ENCODE measurements at regions not wholly inside any gene's neighbourhood (a gene's known extent, or its start where the extent isn't known, plus 50 kb on each side); places are given as distances from the start of the nearest gene placed in this dataset.

DNA sequence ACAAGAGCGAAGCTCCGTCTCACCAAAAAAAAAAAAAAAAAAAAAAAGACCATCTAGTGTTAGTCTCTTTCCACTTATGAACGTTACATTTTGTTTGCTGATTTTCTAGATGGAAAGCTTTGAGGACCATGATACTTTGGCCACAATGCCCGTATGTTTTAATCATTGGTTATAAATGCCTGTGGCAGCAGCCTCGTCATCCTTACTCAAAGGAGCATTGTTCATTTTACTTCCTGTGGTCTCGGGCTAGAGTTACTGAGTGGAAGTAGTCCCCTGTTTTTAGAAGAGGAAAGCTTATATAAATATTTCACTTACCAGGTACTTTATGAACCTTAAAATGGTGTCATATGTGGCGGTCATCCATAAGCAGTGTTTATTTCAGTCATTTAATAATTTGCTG lies 359.9 kb downstream of the AEBP2 start:
- H3K4me2 ChIP-seq (ENCODE audit: low read depth, low read length): no peak overlapping the region
- H4K5ac ChIP-seq (ENCODE audit: low read depth, low read length): no peak overlapping the region
- no peak overlapping the region for H2BK20ac ChIP-seq (ENCODE audit: low read depth, low read length)
- WGBS, 2 experiments (ENCODE audit: extremely low coverage in 2 of 2, insufficient read length in 1 of 2): no CpG with 5 or more reads among the region's 7 CpGs
- H4K8ac ChIP-seq (ENCODE audit: low read depth in 2 of 2, low read length in 2 of 2): no peak overlapping the region
- no peaks in the 10 kb centered on the region for H3K27me3 ChIP-seq (ENCODE audit: control insufficient read depth, insufficient read depth, low read length)
- intact Hi-C loops (cut with micrococcal nuclease) (no loop called here), dilution Hi-C loops (cut with HindIII; ENCODE audit: low sequenced_read_pairs, unreplicated experiment) (no loop called here), in situ Hi-C loops (cut with MboI; ENCODE audit: low sequenced_read_pairs) (no loop called here)
- no peak overlapping the region for H2AFZ ChIP-seq (replicated peaks; ENCODE audit: low read length, poor library complexity)
- H2AK5ac ChIP-seq (ENCODE audit: low read depth, low read length): no peak overlapping the region
- H3K4me3 ChIP-seq (ENCODE audit: insufficient read depth, low read depth, low read length): no peak overlapping the region
- ChIA-PET CTCF (no interaction called here), POLR2A (ENCODE audit: unreplicated experiment) (no interaction called here)
- no peaks in the 10 kb centered on the region; the same call in 1 of the 2 replicates for H3K4me1 ChIP-seq (ENCODE audit: control insufficient read depth, insufficient read depth, low read length)
- no peaks in the 10 kb centered on the region for H3K79me1 ChIP-seq (ENCODE audit: low read depth in 1 of 2, low read length in 2 of 2)
- no TSS peak for BruUV-seq (replicated peaks)
- ATAC-seq (ENCODE audit: low read depth) (no peak), DNase-seq (peak; percentile 51)
- H3K14ac ChIP-seq (replicated peaks; ENCODE audit: low read depth, low read length): no peak overlapping the region
- no peak for TF ChIP-seq BHLHE40 (IDR thresholded peaks at IDR 0.05; ENCODE audit: low read depth, low read length)
- H3K27ac ChIP-seq (ENCODE audit: insufficient read depth, low read length): no peak overlapping the region
- H2AK9ac ChIP-seq (replicated peaks; ENCODE audit: low read depth, low read length, poor library complexity): no peak overlapping the region
- H3K9me1 ChIP-seq (ENCODE audit: insufficient read depth, low read length): no peaks in the 10 kb centered on the region
- H3K4ac ChIP-seq (ENCODE audit: low read depth, low read length): no peak overlapping the region
- H4K20me1 ChIP-seq (ENCODE audit: insufficient read depth, low read length): no peaks in the 10 kb centered on the region
- no peak overlapping the region for H3K18ac ChIP-seq (ENCODE audit: low read depth, low read length)
- H2BK120ac ChIP-seq (ENCODE audit: low read depth, low read length): no peak overlapping the region
- H3K56ac ChIP-seq (ENCODE audit: extremely low read depth, insufficient read depth, low read length): no peak overlapping the region
- H3K9me3 ChIP-seq (ENCODE audit: control insufficient read depth, insufficient read depth, low read length): no peaks in the 10 kb centered on the region
- no peak overlapping the region for H3K9ac ChIP-seq (ENCODE audit: low read depth, low read length)
- H2BK5ac ChIP-seq (ENCODE audit: low read depth, low read length, poor library complexity, severe bottlenecking): no peak overlapping the region
- no peak overlapping the region for H3K23ac ChIP-seq (ENCODE audit: low read depth, low read length)
- no peak overlapping the region for H4K91ac ChIP-seq (ENCODE audit: insufficient read depth, low read depth, low read length)
- no peaks in the 10 kb centered on the region for H3K36me3 ChIP-seq (ENCODE audit: control insufficient read depth, insufficient read depth, low read length)
- no peak overlapping the region for H2BK15ac ChIP-seq (ENCODE audit: low read depth, low read length)
